ENCODE measurements at regions not wholly inside any gene's neighbourhood (a gene's known extent, or its start where the extent isn't known, plus 50 kb on each side); places are given as distances from the start of the nearest gene placed in this dataset.

DNA sequence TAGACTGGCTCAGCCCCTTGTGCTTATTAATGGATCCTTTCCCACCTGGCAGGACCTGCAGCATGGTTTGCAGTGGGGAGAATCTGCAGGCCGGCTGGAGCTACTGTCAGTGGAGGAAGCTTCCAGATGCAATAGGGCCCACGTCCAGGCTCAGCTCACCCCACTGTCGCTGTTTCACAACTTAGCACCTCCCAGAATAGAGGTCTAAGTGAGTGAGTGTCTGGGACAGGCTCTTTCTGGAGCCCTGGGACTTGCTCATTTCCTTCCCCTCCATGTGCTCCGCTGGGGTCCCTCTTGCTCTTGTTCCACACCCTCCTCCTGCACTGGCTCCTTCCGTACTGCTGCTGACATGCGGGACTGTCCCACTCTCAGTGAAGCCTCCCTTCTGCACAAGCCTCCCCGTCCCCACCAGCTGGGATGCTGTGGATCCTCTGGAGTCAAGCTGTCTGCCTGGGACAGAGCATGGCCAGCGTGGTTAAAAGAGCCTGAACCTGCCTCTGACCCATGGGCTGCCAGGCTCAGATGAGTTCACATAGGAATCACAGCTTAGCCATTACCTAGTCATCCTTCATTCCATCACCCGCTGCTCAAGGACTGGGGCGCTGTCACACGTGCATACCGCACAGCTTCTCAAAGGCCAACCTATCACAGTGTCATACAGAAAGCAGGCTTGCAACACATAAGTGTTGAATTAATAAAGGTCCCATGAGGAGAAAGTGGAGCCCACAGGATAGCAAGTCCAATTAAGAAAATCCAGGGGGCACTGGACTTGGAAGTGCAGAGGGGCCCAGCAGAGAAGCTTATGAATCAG lies 135.9 kb downstream of the ACKR3 start:
- Histone ChIP-seq H3K27ac (no peak overlapping the region), H3K36me3 (no peaks in the 10 kb centered on the region), H3K27me3 (no peaks in the 10 kb centered on the region), H3K4me1 (ENCODE audit: insufficient read depth) (no peaks in the 10 kb centered on the region), H3K4me3 (no peak overlapping the region), H3K9me3 (no peaks in the 10 kb centered on the region)
- TF ChIP-seq EP300 (IDR thresholded peaks at IDR 0.05) (no peak), POLR2A (IDR thresholded peaks at IDR 0.05) (no peak)
- TF ChIP-seq, protein P1, sequence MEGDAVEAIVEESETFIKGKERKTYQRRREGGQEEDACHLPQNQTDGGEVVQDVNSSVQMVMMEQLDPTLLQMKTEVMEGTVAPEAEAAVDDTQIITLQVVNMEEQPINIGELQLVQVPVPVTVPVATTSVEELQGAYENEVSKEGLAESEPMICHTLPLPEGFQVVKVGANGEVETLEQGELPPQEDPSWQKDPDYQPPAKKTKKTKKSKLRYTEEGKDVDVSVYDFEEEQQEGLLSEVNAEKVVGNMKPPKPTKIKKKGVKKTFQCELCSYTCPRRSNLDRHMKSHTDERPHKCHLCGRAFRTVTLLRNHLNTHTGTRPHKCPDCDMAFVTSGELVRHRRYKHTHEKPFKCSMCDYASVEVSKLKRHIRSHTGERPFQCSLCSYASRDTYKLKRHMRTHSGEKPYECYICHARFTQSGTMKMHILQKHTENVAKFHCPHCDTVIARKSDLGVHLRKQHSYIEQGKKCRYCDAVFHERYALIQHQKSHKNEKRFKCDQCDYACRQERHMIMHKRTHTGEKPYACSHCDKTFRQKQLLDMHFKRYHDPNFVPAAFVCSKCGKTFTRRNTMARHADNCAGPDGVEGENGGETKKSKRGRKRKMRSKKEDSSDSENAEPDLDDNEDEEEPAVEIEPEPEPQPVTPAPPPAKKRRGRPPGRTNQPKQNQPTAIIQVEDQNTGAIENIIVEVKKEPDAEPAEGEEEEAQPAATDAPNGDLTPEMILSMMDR (IDR thresholded peaks at IDR 0.05) = no peak
- 82 to 88% (median 86%) methylated on average over 12 of the region's 12 CpGs for whole genome bisulfite sequencing, 3 donors
- intact Hi-C loops (cut with DNase I) = no loop called here
- no peak for DNase-seq

DNA sequence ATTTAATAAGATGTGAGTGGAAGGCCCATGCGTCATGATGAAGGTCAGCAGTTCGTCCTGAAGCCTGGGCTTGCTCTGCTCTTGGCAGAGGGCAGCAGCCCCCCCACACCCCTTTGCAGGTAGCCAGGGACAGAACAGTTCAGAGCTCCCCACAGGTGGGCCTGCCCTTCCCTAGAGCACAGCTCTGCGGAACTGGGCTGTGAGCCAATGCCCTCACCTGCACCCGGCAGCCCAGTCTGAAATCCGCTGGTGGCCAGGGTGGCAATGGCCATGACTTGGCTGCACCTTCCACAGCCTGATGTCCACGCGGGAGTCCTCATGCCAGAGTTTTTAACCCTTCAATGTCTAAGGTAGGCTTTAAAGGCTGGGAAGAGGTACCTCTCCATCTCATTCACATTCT lies 136.7 kb downstream of the ACKR3 start:
- Histone ChIP-seq H3K4me1 (ENCODE audit: insufficient read depth) (no peaks in the 10 kb centered on the region), H3K36me3 (no peaks in the 10 kb centered on the region), H3K27ac (no peak overlapping the region), H3K4me3 (no peak overlapping the region), H3K9me3 (no peaks in the 10 kb centered on the region), H3K27me3 (no peaks in the 10 kb centered on the region)
- DNase-seq = no peak
- intact Hi-C loops (cut with DNase I) = no loop called here
- 62 to 81% (median 64%) methylated on average over 7 of the region's 7 CpGs for WGBS, 3 donors
- TF ChIP-seq POLR2A (IDR thresholded peaks at IDR 0.05) = no peak
- TF ChIP-seq, protein P1 (IDR thresholded peaks at IDR 0.05) = no peak

DNA sequence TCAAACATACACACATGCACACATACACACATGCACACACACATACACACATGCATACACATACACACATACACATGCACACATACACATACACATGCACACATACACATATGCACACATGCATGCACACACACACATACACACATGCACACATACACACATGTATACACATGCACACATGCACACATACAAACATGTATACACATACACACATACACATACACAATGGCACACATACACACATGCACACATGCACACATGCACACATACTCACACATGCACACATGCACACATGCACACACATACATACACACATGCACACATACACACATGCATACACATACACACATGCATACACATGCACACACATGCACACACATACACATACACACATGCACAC lies 137.2 kb downstream of the ACKR3 start:
- TF ChIP-seq, protein P1 (IDR thresholded peaks at IDR 0.05) = no peak
- Histone ChIP-seq H3K4me3 (no peak overlapping the region), H3K36me3 (no peaks in the 10 kb centered on the region), H3K27ac (no peak overlapping the region), H3K4me1 (ENCODE audit: insufficient read depth) (no peaks in the 10 kb centered on the region), H3K9me3 (no peaks in the 10 kb centered on the region), H3K27me3 (no peaks in the 10 kb centered on the region)
- intact Hi-C loops (cut with DNase I) = no loop called here
- DNase-seq = no peak

DNA sequence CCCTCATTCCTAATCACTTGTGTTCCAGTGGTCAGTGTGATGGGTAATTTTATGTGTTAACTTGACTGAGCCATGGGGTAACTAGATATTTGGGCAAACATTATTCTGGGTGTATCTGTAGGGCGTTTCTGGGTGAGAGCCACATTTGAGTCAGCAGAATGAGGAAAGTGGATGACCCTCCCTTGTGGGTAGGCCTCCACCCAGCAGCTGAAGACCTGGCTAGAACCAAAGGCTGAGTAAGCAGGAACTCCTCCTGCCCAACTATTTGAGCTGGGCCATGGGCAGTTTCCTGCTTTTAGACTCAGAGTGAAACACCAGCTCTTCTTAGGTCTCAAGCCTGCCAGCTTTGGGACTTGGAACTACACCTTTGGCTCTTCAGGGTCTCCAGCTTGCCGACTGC lies 141.8 kb downstream of the ACKR3 start:
- DNase-seq = no peak
- Histone ChIP-seq H3K9me3 (no peaks in the 10 kb centered on the region), H3K27me3 (no peaks in the 10 kb centered on the region), H3K4me1 (ENCODE audit: insufficient read depth) (peaks cover 1% of the 10 kb centered on the region), H3K27ac (no peak overlapping the region), H3K36me3 (no peaks in the 10 kb centered on the region), H3K4me3 (no peak overlapping the region)
- 78 to 89% (median 83%) methylated on average over 2 of the region's 2 CpGs for WGBS, 3 donors
- intact Hi-C loops (cut with DNase I) = no loop called here
- TF ChIP-seq POLR2A (IDR thresholded peaks at IDR 0.05) = no peak

DNA sequence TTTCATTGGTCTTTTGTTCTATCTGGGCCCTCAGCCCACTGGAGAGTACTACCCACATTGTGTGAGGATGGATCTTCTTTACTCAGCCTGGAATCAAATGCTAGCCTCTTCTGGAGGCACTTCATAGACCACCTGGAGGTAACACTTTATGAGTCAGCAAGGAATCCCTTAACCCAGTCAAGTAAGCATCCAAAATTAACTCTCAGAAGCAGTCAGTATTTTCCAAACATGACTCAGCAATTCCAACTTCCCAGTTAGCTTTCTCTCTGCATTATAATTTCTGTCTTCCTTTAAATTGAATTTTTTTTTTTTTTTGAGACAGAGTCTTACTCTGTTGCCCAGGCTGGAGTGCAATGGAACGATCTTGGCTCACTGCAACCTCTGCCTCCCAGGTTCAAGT lies 142.7 kb downstream of the ACKR3 start:
- no peak for TF ChIP-seq POLR2A (IDR thresholded peaks at IDR 0.05)
- TF ChIP-seq, protein P1 (IDR thresholded peaks at IDR 0.05) = no peak
- TF ChIP-seq EP300 (IDR thresholded peaks at IDR 0.05) = no peak
- Histone ChIP-seq H3K27ac (no peak overlapping the region), H3K36me3 (no peaks in the 10 kb centered on the region), H3K4me1 (ENCODE audit: insufficient read depth) (peaks cover 1% of the 10 kb centered on the region), H3K27me3 (no peaks in the 10 kb centered on the region), H3K9me3 (no peaks in the 10 kb centered on the region), H3K4me3 (no peak overlapping the region)
- 79 to 88% (median 86%) methylated on average over 1 of the region's 1 CpG for WGBS, 3 donors
- intact Hi-C loops (cut with DNase I) = no loop called here
- DNase-seq = no peak

Measured in ovary (tissue), 7 donors.